Stomach (tissue), 8 donors: ENCODE measurements at regions not wholly inside any gene's neighbourhood (a gene's known extent, or its start where the extent isn't known, plus 50 kb on each side); places are given as distances from the start of the nearest gene placed in this dataset.

Experiments
- DNase-seq, 2 donors: peaks; one replicate each; pipeline versions ENCODE4 v3.0.0 to v3.0.0-alpha.2; 2013 to 2019
- H3K27ac ChIP-seq, 5 donors: fragments of 200-600 bp in 4 of 5; sonication (generic) in 4 of 5; one replicate each; pipeline ENCODE4 v1.5.1; 2013 to 2019; ENCODE audit warnings: mild to moderate bottlenecking in 1 of 5, moderate library complexity in 1 of 5
- H3K27me3 ChIP-seq, 3 donors: fragments of 200-600 bp; sonication (generic); one replicate each; pipeline ENCODE4 v1.5.1; 2017 to 2019; ENCODE audit warnings: mixed run types in 1 of 3
- H3K36me3 ChIP-seq, 4 donors: fragments of 200-600 bp; sonication (generic); 1 replicate in 3 of 4; 2 replicates in 1 of 4; pipeline ENCODE4 v1.5.1; 2016 to 2019
- H3K4me1 ChIP-seq, 4 donors: fragments of 200-600 bp; sonication (generic); one replicate each; pipeline ENCODE4 v1.5.1; 2016 to 2019
- H3K4me3 ChIP-seq, 4 donors: fragments of 200-600 bp; sonication (generic) in 3 of 4; one replicate each; pipeline ENCODE4 v1.5.1; 2016 to 2019; ENCODE audit warnings: mild to moderate bottlenecking in 1 of 4
- H3K9me3 ChIP-seq, 4 donors: fragments of 200-600 bp; sonication (generic); one replicate each; pipeline ENCODE4 v1.5.1; 2016 to 2019
- EP300 ChIP-seq: sonication (generic); formaldehyde crosslinking; IDR thresholded peaks from one replicate; pipeline ENCODE4 v1.6.1; 2017; ENCODE audit warnings: antibody characterized with exemption
- POLR2A ChIP-seq, 4 donors: fragments of 450-650 bp; IDR thresholded peaks; one replicate each; pipeline ENCODE4 v1.6.1; 2016; ENCODE audit warnings: antibody characterized with exemption in 4 of 4, control low read depth in 2 of 4, mild to moderate bottlenecking in 1 of 4, moderate library complexity in 1 of 4
- POLR2AphosphoS5 ChIP-seq, 3 donors: sonication (generic); formaldehyde crosslinking; IDR thresholded peaks; one replicate each; pipeline ENCODE4 v1.6.1; 2016; ENCODE audit warnings: antibody characterized with exemption in 3 of 3
- WGBS, 5 donors: extraction: QIAGEN DNeasy Blood & Tissue Kit in 3 of 5; methylation state at CpG; one replicate each; pipeline versions ENCODE4 v1.1.5 to v1.1.7; 2013 to 2018; 5-methylcytosine and 5-hydroxymethylcytosine counted together
- intact Hi-C: fragments of 100-400 bp; cut with DNase I; formaldehyde crosslinking; loops from one replicate; pipeline ENCODE4 v1.15.1; 2023; ENCODE audit warnings: low total_unique reads
- TF ChIP-seq, protein P1 (sequence below), 7 experiments: fragments of 450-650 bp in 4 of 7; fragments of 200-600 bp in 3 of 7; sonication (generic) in 3 of 7; IDR thresholded peaks; one replicate each; pipeline ENCODE4 v1.5.1; 2016 to 2019; ENCODE audit warnings: antibody characterized with exemption in 7 of 7, control low read depth in 2 of 7, mild to moderate bottlenecking in 1 of 7
- donor health status: healthy with polysubstance abuse.
- donor health status: Bipolar disorder and iron deficiency.
- donor health status: healthy.

GRCh38 chr11:81222491-81222890 lies 1511.2 kb downstream of the FAM181B start:
- WGBS, 5 donors, result 74 to 94% (median 83%) methylated on average over 2 to 3 of the region's 3 CpGs
- Histone ChIP-seq H3K36me3 (no peaks in the 10 kb centered on the region), H3K4me1 (no peaks in the 10 kb centered on the region), H3K27ac (no peak overlapping the region), H3K4me3 (no peak overlapping the region), H3K27me3 (no peaks in the 10 kb centered on the region), H3K9me3 (no peaks in the 10 kb centered on the region)
- DNase-seq, result no peak
- no peak for TF ChIP-seq EP300
- no peak for TF ChIP-seq POLR2A (IDR thresholded peaks at IDR 0.05)
- TF ChIP-seq POLR2AphosphoS5 (IDR thresholded peaks at IDR 0.05), result no peak
- TF ChIP-seq, protein P1, sequence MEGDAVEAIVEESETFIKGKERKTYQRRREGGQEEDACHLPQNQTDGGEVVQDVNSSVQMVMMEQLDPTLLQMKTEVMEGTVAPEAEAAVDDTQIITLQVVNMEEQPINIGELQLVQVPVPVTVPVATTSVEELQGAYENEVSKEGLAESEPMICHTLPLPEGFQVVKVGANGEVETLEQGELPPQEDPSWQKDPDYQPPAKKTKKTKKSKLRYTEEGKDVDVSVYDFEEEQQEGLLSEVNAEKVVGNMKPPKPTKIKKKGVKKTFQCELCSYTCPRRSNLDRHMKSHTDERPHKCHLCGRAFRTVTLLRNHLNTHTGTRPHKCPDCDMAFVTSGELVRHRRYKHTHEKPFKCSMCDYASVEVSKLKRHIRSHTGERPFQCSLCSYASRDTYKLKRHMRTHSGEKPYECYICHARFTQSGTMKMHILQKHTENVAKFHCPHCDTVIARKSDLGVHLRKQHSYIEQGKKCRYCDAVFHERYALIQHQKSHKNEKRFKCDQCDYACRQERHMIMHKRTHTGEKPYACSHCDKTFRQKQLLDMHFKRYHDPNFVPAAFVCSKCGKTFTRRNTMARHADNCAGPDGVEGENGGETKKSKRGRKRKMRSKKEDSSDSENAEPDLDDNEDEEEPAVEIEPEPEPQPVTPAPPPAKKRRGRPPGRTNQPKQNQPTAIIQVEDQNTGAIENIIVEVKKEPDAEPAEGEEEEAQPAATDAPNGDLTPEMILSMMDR (IDR thresholded peaks at IDR 0.05), result no peak
- intact Hi-C loops, result no loop called here

- H3K36me3 ChIP-seq, result no peaks in the 10 kb centered on the region
- no peaks in the 10 kb centered on the region for H3K27me3 ChIP-seq
- no peak overlapping the region for H3K4me3 ChIP-seq
- H3K4me1 ChIP-seq, result no peaks in the 10 kb centered on the region
- TF ChIP-seq POLR2A (IDR thresholded peaks at IDR 0.05), result no peak
- no peak for TF ChIP-seq POLR2AphosphoS5 (IDR thresholded peaks at IDR 0.05)
- TF ChIP-seq, protein P1 (IDR thresholded peaks at IDR 0.05), result no peak
- TF ChIP-seq EP300, result no peak
- no peak for DNase-seq
- WGBS, 5 donors, result 58 to 65% (median 60%) methylated on average over 9 of the region's 9 CpGs
- no peak overlapping the region for H3K27ac ChIP-seq
- intact Hi-C loops, result no loop called here
- H3K9me3 ChIP-seq, result no peaks in the 10 kb centered on the region
Measured at GRCh38 chr11:81220146-81220895, 1513.3 kb downstream of the FAM181B start.

DNA sequence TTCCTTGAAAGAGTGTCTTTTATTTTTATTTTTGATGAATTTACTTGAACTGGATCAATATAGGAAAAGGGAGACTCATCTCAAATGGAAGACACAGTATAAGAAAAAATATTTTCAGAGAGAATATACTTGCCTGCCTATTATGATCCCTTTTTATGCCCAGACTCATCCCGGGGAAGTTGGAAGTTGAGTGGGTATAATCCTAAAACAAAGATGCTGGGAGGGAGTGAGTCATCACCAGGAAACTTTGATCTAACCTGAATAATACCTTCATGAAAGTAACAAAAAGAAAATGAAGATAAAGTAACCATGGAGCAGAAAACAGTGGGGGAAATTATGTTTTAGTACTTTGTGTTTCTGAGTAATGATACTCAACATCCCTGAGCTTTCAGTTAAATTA lies 1514.0 kb downstream of the FAM181B start:
- intact Hi-C loops, result no loop called here
- no peak overlapping the region for H3K4me3 ChIP-seq
- DNase-seq, result no peak
- no peaks in the 10 kb centered on the region for H3K27me3 ChIP-seq
- WGBS, 5 donors, result 56 to 83% (median 73%) methylated on average over 1 of the region's 1 CpG
- peaks cover 0 to under 1% (median 0%) of the 10 kb centered on the region in 4 donors for H3K9me3 ChIP-seq
- H3K36me3 ChIP-seq, result no peaks in the 10 kb centered on the region
- TF ChIP-seq POLR2A (IDR thresholded peaks at IDR 0.05), result no peak
- no peak for TF ChIP-seq EP300
- TF ChIP-seq POLR2AphosphoS5 (IDR thresholded peaks at IDR 0.05), result no peak
- TF ChIP-seq, protein P1 (IDR thresholded peaks at IDR 0.05), result no peak
- no peaks in the 10 kb centered on the region for H3K4me1 ChIP-seq
- H3K27ac ChIP-seq, result no peak overlapping the region

- no peak for DNase-seq
- Histone ChIP-seq H3K36me3 (no peaks in the 10 kb centered on the region), H3K27ac (no peak overlapping the region), H3K27me3 (no peaks in the 10 kb centered on the region), H3K4me1 (no peaks in the 10 kb centered on the region), H3K4me3 (no peak overlapping the region), H3K9me3 (peaks cover 0 to 9% (median 8%) of the 10 kb centered on the region in 4 donors)
- TF ChIP-seq POLR2AphosphoS5 (IDR thresholded peaks at IDR 0.05), result no peak
- TF ChIP-seq, protein P1 (IDR thresholded peaks at IDR 0.05), result no peak
- TF ChIP-seq POLR2A (IDR thresholded peaks at IDR 0.05), result no peak
- no peak for TF ChIP-seq EP300
- intact Hi-C loops, result no loop called here
- WGBS, 5 donors, result 25 to 57% (median 40%) methylated on average over 4 of the region's 4 CpGs
Measured at GRCh38 chr11:81218440-81218839, 1515.2 kb downstream of the FAM181B start.
